ENCODE measurements at regions not wholly inside any gene's neighbourhood (a gene's known extent, or its start where the extent isn't known, plus 50 kb on each side); places are given as distances from the start of the nearest gene placed in this dataset.
A peak's percentile ranks its signal among the peaks of the same experiment; 100 is the strongest.

DNA sequence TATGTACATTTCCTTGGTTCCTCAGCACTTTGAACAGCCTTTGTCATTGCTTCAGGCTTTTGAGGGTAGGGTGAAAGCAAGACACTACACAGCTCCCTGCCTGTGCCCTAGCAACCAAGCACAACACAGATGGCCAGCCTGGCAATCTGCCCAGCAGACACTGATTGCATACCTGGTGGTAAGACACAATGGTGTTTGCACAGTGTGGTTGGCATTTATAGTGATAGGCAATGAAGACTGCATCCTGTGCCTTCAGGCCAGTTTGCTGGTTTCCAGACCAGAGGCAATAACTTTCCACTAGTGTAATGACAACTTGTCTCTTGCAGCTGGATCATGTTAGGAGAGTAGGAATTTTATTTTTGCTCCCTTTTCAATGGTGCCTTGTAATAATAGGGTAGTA is 144.5 kb upstream of the TNC start:
- DNase-seq = peak; percentile 90

DNA sequence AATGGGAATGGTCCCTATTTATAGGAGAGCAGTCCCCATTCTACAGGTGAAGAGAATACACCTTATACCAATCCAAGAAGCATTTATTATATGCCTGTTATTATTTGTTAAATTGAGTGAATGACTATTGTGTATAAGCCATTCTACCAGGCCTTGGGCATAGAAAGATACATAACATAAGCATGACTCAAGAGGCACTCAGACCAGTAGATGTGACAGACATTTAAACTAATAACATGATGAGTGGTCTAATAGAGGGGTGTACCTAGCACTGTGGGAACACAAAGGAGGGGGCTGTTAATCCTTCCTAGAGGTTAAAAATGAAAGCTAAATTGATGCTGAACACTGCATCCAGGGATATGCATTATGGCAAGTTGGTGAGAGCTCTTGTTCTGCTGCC is 145.0 kb upstream of the TNC start:
- DNase-seq = no peak

DNA sequence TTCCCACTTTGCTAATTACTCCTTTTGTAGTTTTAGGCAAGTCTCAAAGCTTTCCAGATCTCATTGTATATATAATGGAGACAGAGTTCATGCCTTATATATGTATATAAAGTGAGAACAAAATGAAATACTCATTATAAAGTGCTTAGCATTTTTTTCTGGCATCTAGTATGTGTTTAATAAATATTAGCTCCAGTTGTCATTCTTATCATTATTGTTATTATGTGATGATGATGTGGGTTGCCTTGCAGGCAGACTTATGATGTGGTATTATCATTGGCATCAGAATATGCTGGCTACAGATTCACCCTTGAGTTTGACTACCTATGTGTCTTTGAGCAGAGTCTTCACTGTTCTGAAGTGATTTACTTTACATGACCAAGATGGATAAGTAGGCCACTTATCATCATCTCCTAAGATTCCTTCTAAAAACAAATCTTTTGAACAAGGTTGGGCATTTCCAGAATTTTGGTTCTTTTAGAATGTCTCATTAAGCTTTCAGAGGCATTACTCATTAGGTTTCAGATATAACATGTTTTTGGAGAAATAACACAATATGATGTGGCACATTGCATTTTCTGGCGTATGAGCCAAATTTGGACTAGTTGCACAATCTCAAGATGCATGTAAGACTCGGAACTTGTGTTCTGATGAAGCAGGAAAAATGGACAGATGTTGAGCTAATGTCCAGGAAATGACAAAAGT is 145.6 kb upstream of the TNC start:
- no peak for DNase-seq

DNA sequence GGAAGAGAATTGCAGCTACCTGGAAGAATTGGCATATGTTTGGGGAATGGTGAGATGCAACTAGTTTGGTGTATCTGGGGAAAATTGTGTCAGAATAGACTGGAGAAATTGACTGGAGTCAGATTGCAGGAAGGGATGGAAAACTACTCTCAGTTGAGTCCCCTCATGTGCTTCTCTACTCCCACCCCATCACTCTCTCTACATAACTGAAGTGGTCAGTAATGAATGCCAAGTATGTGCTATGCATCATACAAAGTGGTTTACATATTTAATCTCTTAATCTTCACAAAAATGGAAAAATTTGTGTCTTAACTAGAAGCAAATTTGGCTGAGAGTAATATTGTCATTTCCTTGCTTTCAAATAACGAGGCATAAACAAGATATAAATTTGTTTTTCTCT is 146.4 kb upstream of the TNC start:
- DNase-seq = no peak

DNA sequence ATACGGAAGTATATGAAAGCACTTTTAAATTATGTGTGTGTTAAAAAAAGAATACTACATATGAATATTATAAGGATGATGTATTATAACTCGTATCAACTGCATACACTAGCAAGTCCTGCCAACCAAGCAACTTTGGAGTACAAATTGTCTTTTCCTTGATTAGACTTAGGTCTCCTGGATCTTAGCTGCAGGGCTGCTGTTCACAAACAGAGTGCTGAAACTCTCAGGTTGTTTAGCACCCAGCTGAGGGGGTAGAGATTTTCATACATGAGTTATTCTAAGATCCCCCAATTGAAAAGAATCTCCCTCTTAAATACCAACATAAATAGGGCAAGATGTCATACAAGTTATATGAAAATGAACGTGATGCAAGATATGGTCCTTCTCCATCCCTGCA is 149.8 kb upstream of the TNC start:
- DNase-seq = no peak

DNA sequence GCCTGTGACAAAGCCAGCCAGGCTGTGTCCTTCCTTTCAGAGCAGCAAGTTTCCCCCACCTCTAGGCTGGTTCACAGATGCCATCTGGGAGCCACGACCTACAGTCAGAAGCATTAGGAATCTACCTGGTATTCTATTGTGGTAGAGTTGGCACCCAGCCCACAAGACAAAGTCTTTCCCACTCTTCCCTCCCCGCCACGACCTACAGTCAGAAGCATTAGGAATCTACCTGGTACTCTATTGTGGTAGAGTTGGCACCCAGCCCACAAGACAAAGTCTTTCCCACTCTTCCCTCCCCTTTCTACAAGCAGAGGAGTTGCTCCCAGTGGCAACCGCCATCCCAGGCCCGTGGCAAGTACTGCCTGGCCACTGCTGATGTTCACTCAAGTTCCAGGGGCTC is 157.8 kb upstream of the TNC start:
- no peak for DNase-seq

DNA sequence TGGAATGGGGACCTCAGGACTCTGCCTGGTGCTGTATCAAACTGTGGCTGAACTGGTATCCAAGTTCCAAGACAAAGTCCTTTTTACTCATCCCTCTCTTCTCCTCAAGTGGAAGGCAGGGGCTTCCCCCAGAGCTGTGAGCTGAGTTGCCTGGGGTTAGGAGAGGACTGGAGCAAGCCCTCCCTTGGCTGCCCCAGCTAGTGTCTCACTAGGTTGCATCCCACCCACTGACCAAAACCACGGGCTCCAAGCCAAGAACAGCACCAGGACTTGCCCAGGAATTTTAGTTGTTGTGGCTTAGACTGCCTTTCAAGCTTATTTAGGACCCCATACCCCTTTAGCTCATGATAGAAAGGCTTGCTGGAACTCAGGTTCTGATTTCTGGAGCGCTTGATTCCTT is 158.7 kb upstream of the TNC start:
- DNase-seq = no peak

DNA sequence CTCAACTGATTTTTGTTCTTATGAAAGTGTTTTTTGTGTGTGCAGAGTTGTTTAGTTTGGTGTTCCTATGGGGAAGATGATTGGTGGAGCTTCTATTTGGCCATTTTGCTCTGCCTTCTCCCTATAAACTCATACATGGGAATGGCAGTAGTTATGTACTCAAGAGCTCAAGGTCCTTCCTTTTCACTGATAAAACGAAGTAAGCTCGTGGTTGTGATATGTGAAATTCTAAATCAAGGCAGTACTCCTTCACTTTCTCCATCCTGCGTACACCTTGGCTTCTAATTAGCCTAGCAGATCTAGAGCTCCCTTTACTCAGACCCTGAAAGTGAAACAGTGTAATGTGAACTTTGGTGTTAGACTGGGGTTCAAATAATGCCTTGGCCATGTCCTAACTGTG is 159.3 kb upstream of the TNC start:
- DNase-seq = no peak

DNA sequence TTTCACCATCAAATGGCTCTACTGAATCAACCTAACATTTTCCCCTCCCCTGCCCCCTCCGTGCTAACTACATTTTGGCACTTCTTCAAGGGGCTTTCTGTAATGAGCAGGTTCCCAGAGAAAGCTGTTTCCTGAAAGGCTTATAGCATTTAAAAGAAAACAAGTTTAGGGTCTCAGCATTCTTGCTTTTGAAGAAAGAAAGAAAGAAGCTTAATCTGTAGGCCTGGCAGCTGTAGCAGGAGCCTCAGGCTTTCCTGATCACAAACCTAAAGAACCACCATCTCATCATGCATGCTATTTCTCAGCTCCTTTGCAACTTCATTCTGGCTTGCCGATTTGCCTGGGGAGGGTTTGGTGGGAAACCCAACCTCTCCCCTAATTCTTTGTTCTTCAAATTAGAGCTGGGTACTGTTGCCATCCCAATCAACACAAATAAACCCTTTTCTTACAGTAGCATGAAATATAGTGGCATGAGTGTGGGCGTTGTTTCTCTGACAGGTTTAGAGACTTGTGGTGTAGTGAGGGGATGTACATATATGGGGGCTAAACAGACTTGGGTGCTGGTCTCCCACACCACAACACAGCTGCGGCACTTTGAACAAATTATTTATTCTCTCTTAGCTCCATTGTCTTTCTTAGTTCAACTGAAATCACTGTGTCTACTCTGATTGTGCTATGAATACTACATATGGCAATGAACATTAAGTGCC is 160.5 kb upstream of the TNC start:
- DNase-seq = no peak

DNA sequence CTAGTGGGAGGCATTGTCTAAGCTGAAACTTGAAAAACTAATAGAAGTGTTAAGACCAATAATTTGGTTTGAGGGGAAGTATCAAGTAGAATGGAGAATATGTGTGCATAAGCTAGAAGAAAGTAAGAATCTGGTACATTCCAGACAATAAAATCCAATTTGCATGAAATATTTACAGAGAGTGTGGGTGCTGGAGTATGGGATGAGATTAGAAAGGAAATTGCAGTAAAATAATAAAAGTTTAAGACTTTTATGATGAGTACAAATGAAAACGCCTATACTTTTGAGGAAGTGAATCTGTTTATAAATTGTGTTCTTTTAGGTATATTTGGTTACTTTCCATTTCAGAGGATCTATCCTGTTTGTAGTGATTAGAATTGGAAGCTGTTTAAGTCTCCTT is 165.4 kb upstream of the TNC start:
- DNase-seq = no peak

DNA sequence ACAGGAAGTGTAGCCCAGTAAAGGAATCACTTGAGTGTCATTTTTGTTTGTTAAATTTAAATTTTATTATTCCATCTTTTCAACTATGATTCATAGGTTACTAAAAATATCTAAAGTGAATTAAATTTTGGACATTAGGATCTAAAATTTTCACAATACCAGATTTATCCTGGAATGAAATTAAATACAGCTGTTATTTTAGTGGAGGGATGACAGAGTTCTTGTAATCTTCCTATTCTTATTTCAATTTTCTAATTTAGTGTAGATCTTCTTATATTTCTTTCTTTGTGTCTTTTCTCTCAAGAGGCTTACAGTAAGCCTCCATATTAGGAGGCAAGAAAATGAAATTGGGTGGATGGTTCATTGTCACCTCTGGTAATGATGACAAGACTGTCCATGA is 167.9 kb upstream of the TNC start:
- DNase-seq = no peak

DNA sequence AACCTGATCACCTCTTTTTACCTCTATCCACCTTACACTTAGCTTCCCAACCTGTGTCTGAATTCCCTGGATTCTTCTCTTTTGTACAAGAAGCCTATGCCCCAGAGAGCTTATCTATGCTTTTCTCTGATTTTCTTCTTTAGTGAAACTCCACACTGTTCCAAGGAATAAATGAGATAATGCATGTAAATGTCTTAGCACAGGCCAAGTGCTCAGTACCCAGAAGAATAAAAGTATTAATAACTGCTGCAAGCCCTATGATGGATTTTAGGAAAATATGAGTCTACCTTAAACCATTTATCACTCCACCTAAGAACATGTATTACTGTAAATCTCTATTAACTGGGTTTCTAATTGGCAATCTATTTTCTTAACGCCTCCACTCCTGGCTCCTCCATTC is 168.5 kb upstream of the TNC start:
- DNase-seq = no peak

DNA sequence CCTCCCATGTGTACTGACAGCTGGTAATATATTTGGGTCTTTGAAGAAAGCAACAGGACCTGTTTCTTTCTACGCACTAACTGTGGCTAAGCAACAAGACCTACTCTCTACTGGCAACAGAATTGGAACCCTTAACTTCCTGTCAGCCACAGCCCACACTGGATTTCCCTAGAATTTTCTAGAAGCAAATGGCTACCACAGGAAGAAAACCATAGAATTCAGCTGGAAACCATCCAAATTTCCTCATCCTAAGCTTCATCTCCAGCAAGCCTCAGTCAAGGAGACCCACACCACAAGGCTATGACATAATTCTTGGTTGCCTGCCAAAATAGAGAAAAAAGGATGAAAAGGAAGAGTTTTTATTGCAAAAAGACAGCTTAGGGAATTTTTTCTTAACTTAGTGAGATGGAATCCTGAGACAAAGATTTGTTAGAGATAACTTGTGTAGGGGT is 171.8 kb upstream of the TNC start:
- no peak for DNase-seq

DNA sequence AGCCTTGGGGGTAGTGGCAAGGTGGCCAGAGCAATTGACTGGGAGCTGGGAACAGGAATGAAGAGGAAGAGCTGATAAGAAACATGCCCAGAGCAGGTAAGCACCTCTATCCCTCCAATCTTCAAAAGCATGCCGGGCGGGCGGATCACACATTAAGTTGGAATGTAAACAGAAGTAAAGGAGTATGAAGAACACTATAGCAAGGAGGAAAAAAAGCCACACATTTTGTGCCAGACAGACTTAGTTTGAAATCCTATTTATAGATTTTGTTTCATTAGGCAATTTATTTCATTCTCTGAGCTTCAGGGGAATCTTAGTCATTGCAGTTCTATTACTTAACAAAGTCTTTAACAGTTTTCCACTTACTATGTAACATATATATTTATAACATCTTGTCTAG is 173.9 kb upstream of the TNC start:
- no peak for DNase-seq

DNA sequence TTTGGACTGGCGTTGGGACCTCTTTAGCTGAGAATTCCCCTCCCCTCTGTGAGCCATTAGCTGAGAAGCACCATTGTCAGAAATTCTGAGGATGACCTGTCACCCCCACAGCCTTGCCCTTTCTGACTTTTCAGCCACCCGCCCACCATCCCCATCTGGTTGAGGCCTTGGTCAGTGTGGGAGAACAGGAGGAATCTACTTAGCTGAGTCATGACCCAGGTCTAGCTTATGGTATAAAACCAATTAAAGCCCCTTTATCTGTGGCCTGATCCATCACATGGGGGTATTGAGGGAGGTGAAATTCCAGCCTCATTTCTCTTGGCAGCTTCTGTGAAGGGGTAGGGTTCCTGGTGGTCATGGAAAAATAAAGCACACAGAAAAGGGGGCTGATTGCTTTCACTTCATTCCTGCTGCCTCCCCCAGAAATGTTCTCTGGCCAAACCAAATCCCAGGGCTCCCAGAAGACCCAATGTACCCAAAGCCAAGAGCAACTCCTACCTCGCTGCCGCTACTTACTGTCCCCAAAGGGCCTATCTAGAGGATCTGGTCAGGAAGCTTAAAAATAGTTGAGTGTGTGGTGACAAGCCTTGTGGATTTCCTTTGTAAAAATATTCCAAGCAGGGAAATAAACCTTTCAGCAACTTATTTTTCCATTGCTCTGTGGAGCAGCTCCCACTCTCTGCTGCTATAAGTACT is 174.8 kb upstream of the TNC start:
- no peak for DNase-seq

DNA sequence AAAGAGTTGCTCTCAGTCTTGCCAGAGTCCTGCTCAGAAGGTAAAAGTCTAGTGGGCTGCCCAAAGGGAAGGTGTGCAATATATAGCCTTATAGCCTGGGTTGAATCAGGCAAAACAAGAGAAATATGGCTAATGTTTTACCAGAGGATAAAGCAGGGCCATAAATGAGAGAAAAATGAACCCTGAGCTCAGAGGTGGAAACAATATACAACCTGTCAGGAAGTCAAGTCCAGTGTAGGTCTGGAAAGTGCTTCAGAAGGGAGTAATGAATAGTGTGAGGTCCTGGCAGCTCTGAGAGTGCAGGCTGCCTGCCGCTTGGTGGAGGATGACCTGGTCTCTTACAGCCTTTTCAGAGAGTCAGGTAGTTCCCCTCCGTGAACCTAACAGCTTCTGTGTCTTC is 177.8 kb upstream of the TNC start:
- no peak for DNase-seq

DNA sequence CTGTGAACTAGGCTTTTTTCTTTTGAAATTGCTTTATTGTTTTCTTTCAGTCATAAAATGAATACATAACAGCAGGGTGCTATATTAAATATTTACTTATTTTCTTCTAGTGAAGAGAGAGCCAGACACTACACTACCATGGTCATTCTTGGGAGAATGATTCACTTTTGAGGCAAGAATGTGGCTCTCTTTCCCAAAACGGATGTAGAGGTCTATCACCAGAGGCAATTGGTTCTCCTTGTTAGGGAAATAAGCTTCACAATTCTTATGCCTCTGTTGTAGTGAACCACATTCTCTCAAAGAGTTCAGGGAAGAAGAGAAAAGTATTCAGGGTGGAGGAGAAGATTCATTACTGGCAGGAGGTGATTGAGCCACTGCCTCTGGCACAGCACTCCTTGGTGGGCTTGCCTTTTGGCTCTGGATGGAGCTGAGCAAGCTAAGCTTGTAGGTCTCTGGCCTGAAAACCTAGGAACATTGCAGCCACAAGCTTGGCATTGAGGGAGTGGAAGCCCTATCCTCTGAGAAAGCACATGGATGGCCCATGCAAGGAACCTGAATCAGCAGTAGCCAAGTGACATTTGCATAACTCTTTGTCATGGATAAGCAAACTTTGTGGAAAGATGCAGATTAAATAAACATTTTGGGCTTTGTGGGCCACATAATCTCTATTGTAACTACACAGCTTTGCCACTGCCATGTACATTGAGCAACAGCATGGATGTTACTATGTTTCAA is 179.0 kb upstream of the TNC start:
- no peak for DNase-seq

DNA sequence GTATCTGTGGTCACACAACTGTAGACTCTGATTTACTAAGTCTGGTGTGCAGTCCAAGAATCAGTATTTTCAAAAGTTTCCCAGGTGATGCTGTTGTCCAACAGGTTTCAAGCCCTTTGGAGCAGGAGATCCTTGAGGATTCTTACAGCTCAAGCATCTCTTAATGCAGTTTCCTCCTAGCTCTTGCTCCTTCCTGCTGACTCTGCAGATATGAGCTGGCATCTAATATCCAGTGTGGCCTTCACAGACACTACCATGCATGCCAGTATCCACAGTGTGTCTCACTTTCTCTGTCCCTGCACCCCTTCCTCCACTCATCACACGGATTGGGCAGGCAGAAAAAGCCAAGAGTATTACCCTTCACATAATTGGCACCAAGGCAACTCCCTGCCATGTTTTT is 182.2 kb upstream of the TNC start:
- no peak for DNase-seq

DNA sequence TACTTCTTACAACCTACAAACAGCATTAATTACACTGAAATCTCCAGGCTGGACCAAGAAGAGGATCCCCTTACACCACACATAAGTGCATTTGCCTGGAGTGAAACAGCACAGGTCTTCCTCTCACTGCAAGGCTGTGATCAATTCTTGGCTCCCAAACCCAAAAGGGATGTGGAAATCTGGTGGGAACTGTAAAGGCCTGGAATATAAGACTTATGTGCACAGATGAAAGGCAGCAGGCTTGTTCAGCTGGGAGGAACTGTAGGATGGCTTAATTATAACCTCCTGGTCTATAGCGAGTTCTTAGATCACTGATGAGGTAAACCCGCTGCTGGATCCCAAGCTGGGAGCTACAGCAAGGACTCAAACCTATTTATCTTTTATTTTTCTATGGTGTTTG is 182.9 kb upstream of the TNC start:
- DNase-seq = no peak

DNA sequence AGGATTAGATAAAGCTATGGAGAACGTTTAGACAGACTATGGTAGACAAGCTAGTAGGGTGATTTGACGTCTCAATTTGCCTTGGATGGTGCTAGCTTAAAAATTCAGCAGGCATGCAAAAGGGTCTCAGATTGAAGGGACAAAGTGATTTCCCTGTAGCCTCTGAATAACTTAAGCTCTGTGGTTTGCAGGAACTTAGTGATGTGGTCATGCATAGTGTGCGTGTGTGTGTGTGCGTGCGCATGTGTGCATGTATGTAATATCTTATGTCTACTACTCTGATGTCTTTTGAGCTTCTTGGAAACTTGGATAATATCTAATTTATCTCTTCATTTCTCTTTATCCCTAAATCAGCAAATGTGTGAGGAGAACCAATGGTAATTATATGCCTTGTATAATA is 183.6 kb upstream of the TNC start:
- no peak for DNase-seq

DNA sequence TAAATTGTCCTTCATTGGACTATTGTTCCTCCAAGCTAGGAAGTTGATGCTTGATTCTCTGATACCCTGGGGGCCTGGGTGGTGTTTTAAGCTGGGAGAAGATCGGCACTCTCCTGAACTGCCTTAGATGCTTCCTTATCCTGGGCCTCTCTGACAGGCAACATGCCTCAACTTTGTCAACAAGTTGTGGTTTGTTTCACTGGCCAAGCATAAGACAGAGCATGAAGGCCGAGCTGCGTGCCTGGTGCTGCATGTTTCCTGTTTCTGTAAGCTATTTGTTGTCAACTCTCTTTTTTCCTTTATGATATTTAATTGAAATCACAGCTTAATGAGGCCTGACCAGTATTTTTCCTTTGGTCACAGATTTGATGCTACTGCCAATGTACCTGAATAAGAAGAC is 187.6 kb upstream of the TNC start:
- no peak for DNase-seq

DNA sequence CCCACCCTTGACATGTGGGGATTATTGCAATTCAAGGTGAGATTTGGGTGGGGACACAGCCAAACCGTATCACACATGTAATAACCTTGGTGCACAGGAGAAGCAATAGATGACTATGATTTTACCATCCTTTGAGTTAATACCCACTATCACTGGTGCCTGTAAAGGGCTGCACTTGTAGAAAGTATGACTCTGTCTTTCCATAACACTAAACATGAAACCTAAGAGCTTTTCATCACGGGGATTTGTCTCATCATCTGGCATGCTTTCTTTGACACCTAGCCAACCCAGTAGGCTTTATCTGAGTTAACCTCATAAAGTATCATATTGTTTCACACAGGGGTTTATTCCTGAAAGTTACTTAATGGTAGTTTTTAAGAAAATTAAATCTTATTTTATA is 188.9 kb upstream of the TNC start:
- no peak for DNase-seq

DNA sequence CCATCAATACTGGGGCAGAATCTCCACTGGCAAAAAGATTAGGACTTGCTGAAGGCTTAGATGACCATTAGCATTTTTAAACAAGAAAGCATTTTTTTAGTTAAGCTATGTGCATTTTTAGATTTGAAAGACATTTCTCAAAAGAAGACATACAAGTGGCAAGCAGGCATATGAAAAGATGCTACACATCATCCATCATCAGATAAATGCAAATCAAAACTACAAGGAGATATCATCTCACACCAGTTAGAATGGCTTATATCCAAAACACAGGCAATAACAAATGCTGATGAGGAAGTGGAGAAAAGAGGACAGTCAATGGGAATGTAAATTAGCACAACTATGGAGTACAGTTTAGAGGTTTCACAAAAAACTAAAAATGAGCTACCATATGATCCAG is 195.6 kb upstream of the TNC start:
- no peak for DNase-seq

DNA sequence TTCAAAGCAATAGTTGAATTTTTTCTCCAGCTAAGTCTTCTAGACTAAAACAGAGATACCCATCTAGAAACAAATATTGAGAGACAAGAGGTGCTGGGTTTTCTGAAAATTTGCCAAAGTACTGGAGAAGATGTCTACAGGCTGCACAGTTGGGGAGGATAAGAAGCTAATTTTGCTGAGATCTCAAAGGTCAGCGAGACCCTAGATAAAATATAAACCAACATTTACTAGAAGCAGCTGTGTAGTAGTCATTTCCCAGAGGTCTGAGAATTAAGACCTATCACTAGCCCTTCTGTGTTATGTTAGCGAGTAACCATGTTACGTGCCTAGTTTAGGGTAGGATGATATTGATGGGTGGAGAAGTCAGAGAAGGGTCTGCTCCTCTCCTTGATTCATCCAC is 208.5 kb upstream of the TNC start:
- DNase-seq = no peak
